GM21723 (cell line): ENCODE measurements at regions not wholly inside any gene's neighbourhood (a gene's known extent, or its start where the extent isn't known, plus 50 kb on each side); places are given as distances from the start of the nearest gene placed in this dataset.

Source experiments
- ATAC-seq: cut with Tn5 transposase; IDR thresholded peaks from one replicate; pipeline ENCODE4 v1.9.1; 2021; ENCODE audit warnings: mild to moderate bottlenecking, moderate library complexity; ENCODE audit not compliant: unreplicated experiment

DNA sequence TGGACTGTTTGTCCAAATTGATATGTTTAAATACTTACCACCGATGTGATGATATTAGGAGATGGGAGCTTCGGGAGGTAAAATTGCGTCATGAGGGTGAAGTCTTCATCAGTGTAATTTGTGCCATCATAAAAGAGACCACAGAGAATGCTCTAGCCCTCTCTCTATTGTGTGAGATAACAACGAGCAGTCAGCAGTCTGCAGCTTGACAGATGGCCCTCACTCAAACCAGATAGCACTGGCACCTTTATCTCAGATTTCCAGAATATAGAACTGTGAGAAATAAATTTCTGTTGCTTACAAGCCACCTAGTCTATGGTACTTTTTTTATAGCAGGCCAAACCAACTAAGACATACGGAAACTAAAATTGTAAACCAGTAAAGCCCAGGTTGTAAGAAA, 1718.9 kb upstream of the MIR17HG start:
- no peak for ATAC-seq

DNA sequence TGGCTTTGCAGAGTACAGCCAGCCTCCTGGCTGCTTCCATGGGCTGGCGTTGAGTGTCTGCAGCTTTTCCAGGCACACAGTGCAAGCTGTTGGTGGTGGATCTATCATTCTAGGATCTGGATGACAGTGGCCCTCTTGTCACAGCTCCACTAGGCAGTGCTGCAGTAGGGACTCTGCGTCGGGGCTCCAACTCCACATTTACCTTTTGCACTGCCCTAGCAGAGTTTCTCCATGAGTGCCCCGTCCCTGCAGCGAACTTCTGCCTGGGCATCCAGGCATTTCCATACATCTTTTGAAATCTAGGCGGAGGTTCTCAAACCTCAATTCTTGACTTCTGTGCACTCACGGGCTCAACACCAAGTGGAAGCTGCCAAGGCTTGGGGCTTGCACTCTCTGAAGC, 1697.3 kb upstream of the MIR17HG start:
- no peak for ATAC-seq

DNA sequence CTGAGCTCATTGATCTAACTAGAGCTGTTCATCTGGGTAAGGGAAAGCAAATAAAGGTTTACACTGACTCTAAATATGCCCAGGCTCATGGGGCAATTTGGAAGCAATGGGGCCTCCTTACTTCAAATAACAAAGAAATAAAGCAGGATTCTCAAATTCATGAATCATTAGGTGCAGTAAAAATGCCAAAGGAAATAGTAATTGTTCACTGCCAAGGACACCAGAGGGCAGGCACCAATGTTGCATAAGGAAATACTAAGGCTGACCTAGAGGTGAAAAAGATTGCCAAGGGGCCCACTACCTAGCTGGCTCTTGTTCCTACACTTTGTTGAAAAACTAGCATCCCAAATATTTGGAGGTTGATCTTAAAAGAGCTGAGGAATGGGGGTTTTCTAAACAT, 1686.7 kb upstream of the MIR17HG start:
- ATAC-seq = no peak

DNA sequence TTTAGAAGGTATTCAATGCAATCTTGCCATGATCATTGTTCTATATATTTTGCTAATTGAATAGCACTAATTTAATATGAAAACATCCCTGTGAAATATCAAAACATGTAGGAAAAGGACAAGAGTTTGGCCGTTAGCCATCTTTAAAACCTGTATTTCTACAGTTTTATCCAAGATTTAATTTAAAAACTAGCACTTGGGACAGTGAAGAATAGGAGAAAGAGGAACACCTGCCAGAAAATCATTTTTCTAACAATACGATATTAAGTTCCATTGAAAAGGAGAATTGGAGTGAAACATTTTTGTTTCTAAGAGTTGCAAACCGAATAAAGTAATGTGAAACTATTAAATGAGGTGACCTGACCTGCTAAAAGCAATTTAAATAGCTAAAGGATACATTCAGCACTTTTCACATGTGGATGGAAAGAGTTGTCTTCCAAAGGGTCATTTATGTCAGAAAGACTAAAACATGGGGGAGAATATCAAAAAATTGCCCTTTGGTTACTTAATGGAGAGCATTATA, 1673.6 kb upstream of the MIR17HG start:
- no peak for ATAC-seq

DNA sequence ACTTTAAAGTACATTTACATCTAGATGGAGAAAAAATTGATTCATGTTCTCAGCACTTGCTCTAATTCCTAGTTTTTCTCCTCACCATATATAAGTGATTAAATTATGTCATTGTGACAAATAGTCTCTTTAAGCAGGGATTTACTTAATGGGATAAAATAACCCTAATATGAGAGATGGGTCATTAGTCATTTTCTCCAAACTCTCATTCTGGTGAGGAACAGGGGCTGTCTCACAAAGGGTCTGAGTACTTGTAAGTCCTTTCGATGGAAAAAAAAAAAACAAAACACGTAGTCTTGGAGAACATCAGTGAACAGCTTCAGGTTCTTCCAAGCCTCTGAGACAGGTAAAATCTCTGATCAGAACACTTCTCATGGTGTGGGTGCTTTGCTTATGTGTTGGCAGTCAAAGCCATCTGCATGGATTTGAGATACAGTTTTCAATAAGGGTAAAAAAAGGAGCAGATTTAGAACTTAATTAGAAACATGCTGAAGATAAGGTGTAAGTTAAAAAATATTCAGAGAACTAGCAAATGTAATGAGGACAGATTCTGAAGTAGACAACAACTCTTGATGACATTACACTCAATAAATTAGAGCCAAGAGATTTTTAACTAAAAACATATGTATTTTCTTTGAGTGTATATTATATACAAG, 1668.9 kb upstream of the MIR17HG start:
- ATAC-seq = no peak

DNA sequence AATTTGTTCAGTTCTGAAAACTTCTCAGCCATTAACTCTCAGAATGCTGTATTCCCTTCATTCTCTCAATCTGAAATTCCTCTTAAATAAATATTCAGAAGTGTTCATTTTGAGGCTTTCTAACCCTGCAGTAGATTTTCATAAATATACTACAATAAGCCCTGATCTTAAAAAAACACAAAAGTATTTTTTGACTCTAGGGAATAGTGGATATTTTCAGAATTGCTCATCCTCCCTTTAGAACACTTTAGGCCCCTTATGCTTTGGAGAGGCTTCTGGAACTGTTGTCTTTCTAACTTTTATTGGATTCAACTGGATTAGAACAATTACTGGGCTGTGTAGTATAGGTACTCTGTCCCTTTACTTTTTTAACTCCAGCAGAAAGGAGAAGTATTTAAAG, 1662.6 kb upstream of the MIR17HG start:
- no peak for ATAC-seq

DNA sequence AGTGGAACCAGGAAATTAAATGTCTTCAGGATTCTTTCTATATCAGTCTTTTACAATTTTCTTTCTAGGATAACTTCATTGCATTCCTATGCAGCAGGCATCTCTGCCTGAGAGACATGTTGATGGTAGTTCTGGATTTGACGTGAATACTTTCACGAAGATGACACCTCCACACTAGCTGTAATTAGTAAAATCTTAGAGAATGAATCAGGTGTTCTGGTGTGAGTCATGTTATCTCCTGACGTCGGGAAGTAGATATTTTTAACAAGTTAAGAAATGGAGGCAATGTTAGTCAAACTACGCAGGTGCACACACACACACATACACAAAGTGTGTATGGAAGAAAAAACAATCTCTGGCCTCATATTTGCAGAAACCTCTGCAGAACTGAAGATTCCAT, 1661.3 kb upstream of the MIR17HG start:
- no peak for ATAC-seq

DNA sequence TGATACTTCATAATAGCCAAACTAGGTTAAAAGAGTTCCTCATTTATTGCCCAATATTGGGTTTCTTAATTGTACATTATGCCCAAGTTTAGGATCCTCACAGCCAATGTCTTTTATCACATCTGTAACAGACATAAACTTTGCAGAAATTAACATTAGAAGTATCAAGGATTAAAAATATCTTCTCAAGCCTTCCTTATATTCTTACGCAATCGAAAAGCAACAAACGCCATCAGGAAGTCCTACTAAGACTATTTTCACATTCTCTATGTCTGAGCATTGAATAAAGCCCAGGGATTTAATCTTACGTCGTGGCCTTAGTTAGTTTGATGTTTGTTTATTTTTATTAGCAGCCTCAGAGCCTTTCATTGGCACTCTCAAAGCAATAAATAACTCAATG, 1660.4 kb upstream of the MIR17HG start:
- no peak for ATAC-seq

DNA sequence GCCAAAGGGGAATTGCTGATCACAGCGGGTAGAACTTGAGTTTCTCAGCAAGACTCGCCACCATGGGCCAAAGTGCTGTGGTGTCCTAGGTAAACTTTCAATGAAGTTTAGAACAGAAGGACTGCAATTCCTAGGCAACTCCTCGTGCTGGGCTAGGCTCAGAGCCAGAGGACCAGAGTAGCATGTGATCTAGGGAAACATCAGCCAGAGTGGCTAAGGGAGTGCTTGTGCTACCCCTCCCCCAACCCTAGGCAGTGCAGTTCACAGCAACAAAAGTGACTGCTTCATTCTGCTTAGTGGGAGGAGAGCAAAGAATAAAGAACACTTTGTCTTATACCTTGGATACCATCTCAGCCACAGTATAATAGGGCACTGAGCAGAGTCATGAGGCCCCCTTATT, 1658.6 kb upstream of the MIR17HG start:
- ATAC-seq = no peak

DNA sequence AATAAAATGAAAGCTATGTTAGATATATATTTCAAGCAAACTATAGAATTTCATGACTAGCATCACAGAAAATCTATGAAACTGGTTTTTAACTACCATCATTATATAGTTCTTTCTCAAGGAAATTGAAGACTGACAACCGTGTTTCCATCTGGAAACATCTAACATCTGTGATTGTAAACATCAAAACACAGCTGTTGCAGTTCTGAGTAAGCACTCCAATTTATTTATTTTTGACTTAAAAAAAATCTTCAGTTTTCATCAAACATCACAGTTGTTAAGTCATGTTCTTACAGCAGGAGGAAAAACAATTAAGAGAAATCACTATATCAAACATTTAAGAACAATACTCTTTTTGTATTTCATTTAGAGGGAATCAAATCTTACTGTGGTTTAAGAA, 1653.0 kb upstream of the MIR17HG start:
- no peak for ATAC-seq

DNA sequence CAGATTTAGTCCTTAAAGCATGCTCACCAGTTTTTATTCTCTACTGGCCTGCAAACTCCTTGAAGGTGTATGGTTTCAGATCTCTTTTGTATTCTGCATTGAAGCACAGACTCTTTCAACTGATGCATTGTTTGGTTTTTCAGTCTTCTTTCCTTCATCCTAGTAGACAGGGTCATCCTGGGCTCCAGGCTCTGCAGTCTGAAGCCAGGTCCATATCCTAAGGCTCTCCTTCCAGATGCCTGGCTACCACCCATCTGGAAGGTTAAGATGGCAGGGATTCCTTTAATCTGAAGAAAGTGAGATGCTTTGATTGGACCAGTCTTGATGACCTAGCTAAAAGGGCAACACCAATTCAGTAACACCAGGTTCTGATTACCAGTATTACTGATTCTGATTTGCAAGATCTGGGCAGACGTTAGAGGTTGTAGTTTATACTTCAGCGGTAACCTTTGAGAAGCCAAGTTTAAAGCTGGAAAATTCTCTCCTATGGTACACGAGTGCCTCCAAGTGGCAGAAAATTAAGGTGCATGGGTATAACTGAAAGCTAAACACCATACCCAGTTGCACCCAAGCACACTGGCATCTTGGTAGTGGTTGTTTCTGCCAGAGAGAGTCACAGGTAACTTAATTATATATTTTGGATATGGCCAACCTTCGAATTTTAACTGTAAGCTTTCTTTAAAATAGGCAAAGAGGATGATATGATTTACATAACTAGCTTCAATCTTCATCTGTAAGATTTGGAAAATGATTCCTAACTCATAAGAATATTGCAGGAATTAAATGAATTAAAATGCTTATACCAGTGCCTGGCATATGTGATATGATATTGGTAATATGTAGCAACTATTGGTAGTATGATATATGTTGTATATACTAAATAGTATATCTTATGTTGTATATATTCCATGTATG, 1651.9 kb upstream of the MIR17HG start:
- no peak for ATAC-seq

DNA sequence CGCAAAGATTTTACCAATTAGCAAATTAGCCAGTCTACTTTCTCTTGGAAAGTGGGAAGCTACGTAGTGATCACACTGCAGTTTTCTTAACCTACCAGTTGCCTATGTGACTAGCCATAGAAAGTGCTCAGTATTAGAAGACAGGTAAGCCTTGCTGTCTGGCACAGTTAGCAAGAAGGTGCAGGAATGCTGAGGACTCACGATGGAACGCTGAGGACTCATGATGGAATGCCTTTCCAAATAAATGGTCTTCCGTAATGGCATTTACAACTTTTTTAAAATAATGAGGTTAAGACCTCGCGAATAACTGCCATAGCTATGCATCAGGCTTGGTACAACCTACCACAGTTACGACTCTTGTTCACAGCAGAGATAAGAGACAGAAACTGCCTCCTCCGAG, 1645.6 kb upstream of the MIR17HG start:
- no peak for ATAC-seq

DNA sequence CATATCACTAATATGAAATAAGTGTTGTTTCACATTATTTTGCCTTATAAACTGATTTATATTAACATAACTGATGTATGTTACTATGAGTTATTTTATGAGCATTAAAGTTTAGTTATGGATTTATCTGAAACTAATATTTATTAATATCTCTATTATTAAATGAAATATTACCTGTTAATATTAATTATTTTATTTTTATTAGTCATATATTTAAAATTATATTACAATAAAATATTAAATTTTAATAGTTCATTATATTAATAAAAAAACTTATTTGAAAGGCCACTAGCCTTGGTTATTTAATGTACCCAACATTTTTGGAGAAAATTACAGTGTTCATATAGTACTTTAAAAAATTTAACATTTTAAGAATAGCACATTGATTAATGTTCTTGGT, 1643.4 kb upstream of the MIR17HG start:
- no peak for ATAC-seq

DNA sequence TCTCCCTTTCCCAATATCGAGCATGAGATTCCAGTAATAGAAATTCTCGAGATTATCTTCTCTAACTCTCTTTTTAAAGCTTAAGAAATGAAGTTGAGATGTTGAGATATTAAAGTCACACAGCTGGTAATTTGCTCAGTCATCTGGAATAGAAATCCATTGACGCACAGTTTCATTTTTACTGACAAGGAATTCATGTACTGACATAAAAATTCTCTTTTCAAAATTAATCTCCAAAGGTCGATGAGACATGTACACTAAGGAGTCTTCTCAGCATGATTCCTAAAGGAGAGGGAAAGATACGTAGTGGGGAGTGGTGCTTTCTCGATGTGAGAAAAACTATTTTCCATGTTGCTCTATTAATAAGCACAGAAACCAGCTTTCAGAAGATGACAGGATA, 1639.5 kb upstream of the MIR17HG start:
- ATAC-seq = no peak

DNA sequence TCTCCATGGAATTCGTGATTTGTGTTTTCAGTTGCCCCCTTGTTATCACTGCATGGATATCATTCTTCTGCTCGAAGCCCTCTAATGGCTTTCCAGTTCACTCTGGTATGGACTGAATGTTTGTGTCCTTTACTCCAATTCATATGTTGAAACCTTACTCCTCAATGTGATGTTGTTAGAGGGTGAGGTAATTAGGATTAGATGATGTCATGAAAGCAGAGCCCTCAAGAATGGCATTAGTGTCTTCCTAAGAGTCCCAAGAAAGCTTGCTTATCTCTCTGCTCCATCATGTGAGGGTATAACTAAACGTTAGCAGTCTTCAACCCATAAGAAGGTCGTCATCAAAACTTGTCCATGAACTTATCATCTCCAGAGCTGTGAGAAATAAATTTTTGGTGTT, 1626.3 kb upstream of the MIR17HG start:
- no peak for ATAC-seq

DNA sequence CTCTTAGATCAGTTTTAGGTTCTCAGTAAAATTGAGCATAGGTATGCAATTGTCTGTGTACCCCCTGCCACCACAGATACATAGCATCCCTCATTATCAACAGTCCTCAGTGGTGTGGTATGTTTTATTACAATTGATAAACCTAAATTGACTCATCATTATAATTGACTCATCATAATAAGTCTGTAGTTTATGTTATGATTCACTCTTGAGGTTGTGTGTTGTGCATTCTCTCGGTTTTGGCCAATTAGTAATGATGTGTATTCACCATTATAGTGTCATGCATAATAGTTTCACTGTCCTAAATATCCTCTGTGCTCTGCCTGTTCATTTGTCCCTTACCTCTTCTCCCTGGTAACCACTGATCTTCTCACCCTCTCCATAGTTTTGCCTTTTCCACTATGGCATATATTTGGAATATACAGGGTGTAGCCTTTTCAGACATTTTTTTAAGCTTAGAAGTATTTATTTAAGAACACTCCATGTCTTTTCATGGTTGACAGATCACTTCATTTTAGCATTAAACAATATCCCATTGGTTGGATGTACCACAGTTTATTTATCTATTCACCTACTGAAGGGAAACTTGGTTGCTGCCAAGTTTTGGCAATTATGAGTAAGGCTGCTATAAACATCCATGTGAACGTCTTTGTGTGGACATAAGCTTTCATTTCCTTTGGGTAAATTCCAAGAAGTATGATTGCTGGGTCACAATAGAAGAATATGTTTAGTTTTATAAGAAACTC, 1620.6 kb upstream of the MIR17HG start:
- ATAC-seq = no peak

DNA sequence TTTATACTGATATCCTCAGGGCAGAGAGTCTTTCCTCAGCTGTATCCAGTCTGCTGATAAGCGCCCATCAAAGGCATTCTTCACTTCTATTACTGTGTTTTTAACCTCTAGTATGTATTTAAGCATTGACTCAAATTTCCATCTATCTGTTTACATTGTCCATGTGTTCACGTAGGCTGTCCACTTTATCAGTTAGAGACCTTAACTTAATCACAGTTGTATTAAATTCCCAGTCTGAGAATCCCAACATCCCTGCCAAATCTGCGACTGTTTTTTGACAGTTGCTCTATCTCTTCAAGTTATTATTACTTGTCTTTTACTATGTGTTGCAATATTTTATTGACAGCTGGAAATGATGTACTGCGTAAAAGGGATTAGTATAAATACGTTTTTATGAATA, 1613.7 kb upstream of the MIR17HG start:
- no peak for ATAC-seq

DNA sequence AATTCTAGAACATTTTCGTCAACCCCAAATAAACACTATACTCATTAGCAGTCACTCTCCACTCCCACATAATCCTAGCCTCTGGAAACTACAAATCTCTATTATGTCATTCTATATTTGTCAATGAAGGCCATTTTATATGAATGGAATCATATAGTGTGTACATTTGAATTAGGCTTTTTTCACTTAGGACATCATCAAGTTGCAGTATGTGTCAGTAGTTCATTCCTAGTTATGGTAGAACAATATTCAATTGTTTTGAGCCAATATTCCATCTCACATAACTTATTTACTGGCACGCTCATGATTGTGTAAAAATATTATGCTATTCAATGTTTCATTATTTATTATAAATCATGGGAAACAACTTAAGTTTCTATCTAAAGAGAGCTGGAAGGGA, 1610.4 kb upstream of the MIR17HG start:
- no peak for ATAC-seq

DNA sequence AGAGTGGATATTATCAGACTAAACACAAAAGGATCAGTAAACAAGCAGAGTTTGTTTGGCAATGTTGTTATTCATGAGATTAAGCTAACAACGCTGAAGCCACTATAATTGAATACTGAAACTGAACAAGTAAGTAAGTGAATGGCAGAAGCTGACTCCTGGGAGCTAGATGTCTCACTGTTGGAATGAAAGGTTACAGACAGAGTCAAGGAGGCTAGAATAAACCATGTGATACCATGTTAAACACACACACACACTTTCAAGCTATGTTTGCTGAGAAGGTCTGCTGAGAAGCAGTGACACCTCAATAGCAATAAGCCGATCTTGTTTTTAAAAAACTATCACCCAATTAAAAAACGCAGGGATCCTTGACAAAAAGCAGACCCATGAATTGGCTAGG, 1609.4 kb upstream of the MIR17HG start:
- ATAC-seq = no peak

DNA sequence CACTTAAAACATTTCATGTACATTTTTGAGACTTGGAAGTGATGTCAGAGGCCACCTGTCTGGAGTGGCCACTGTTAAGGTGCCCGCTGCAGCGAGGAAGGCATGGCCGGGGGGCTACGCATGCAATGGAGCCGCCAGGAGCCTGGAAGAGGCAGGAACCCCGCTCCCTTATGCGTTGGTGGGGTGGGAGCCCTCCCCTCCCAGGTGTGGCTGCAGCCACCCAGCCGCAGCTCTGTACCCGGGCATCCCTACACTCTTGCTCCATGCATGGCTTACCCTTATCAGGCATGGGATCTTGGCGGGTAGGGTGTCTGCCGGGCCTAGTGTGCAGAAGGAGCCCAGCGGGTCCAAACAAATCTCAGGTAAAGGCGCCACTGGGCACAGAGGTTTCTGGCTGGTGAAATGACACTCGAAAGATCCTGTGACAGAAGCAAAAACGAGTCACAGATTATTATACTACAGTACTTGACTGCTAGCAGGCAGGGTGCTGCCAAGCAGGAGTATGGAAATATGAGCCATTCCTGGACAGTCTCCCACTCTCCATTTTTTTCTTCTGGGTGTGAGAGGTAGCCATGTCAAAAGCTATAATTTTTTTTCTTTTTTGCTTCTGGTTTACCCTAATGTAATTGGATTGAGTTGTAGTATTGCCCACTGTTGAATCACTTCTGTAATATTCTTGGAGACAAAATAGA, 1606.3 kb upstream of the MIR17HG start:
- no peak for ATAC-seq

DNA sequence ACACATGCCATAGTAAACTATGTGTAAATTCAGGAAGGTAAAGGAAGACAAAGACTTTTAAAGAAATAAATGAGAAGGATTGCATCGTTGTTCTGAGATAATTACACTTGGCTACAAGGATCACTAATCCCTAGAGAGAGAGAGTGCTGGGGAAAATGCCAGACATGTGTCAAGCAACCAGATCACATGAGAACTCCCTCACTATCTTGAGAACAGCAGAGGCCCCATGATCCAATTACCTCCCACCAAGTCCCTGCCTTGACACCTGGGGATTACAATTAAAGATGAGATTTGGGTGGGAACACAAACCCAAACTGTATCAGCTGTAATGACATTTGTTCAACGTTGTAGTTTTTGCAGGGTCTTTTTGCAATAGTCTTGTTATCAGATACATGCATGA, 1600.9 kb upstream of the MIR17HG start:
- ATAC-seq = no peak
